Endothelial cell of umbilical vein (primary cell): ENCODE measurements at regions not wholly inside any gene's neighbourhood (a gene's known extent, or its start where the extent isn't known, plus 50 kb on each side); places are given as distances from the start of the nearest gene placed in this dataset.

Experiments
- BruUV-seq: library from RNA; stranded (reverse); fragments of 400-500 nt; replicated peaks from 2 replicates; lab custom pipeline; 2021; lab: Mats Ljungman, UMichigan
- CTCF ChIA-PET: fragments of 300-600, 350-600 bp; sonication (Branson Sonifier 250); formaldehyde crosslinking; loops from one replicate; lab custom pipeline; 2021; ENCODE audit warnings: antibody characterized with exemption, inconsistent platforms; lab: Charles Lee
- POLR2A ChIA-PET: fragments of 300-600, 350-600 bp; sonication (Branson Sonifier 250); formaldehyde crosslinking; loops from one replicate; lab custom pipeline; 2021; ENCODE audit warnings: antibody characterized with exemption, inconsistent platforms; lab: Charles Lee
- DNase-seq: peaks from one replicate; pipeline ENCODE4 v3.0.0-alpha.2; 2011; ENCODE audit warnings: low read depth, low spot score
- FAIRE-seq: peaks from 2 replicates; lab custom pipeline; 2011; peaks lifted over from hg19 to GRCh38; lab: Jason Lieb, UNC
- H2AFZ ChIP-seq: 2 replicates; pipeline ENCODE4 v1.6.0; 2012; ENCODE audit warnings: low read depth, low read length, control low read depth, inconsistent platforms
- H3K27ac ChIP-seq: 2 replicates; pipeline ENCODE4 v1.5.1; 2011; ENCODE audit warnings: low read depth, mild to moderate bottlenecking, control low read depth, low read length, moderate library complexity; ENCODE audit not compliant: insufficient read depth
- H3K27me3 ChIP-seq, 2 experiments: 2 replicates each; pipeline versions ENCODE4 v1.6.0 to v1.6.1; 2011; ENCODE audit warnings: low read length in 2 of 2, mixed read lengths in 1 of 2; ENCODE audit not compliant: control insufficient read depth in 2 of 2, insufficient read depth in 2 of 2
- H3K36me3 ChIP-seq, 2 experiments: 2 replicates in 1 of 2; 3 replicates in 1 of 2; pipeline ENCODE4 v1.5.1; 2011; ENCODE audit warnings: low read length in 2 of 2, mild to moderate bottlenecking in 1 of 2, moderate library complexity in 1 of 2; ENCODE audit not compliant: control insufficient read depth in 2 of 2, insufficient read depth in 2 of 2; ENCODE audit errors: extremely low read depth in 1 of 2
- H3K4me1 ChIP-seq: 3 replicates; pipeline ENCODE4 v1.5.1; 2011; ENCODE audit warnings: mild to moderate bottlenecking, low read length; ENCODE audit not compliant: control insufficient read depth, insufficient read depth; ENCODE audit errors: extremely low read depth
- H3K4me2 ChIP-seq: 2 replicates; pipeline ENCODE4 v1.6.1; 2011; ENCODE audit warnings: low read length, control low read depth, mixed read lengths; ENCODE audit not compliant: insufficient read depth
- H3K4me3 ChIP-seq, 3 experiments: fragments of 200-600 bp in 1 of 3; sonication (generic), shearing (Covaris generic) in 1 of 3; replicated peaks in 1 of 3; 2 replicates each; pipeline ENCODE4 v1.5.1; 2011 to 2016; ENCODE audit warnings: control low read depth in 3 of 3, low read length in 3 of 3, mild to moderate bottlenecking in 2 of 3, inconsistent platforms in 1 of 3, low read depth in 1 of 3, moderate library complexity in 1 of 3; ENCODE audit not compliant: insufficient read depth in 1 of 3
- H3K79me2 ChIP-seq: 2 replicates; pipeline ENCODE4 v1.6.0; 2012; ENCODE audit warnings: low read length, inconsistent platforms; ENCODE audit not compliant: control insufficient read depth, insufficient read depth
- H3K9ac ChIP-seq: replicated peaks from 2 replicates; pipeline ENCODE3; 2011; ENCODE audit warnings: low read length, control low read depth; ENCODE audit not compliant: insufficient read depth; ENCODE audit errors: extremely low read depth
- H3K9me1 ChIP-seq: replicated peaks from 3 replicates; pipeline ENCODE4 v1.6.0; 2011; ENCODE audit warnings: mild to moderate bottlenecking, low read length; ENCODE audit not compliant: control insufficient read depth, insufficient read depth; ENCODE audit errors: extremely low read depth
- H3K9me3 ChIP-seq: replicated peaks from 2 replicates; pipeline ENCODE4 v1.5.1; 2012; ENCODE audit warnings: low read length, inconsistent platforms; ENCODE audit not compliant: control insufficient read depth, insufficient read depth
- H4K20me1 ChIP-seq: replicated peaks from 2 replicates; pipeline ENCODE3; 2011; ENCODE audit warnings: mild to moderate bottlenecking, low read length; ENCODE audit not compliant: control insufficient read depth, insufficient read depth; ENCODE audit errors: extremely low read depth
- EZH2 ChIP-seq: IDR thresholded peaks from 2 replicates; pipeline ENCODE4 v1.6.1; 2012; ENCODE audit warnings: borderline replicate concordance, low read depth, mild to moderate bottlenecking, moderate library complexity, low read length, inconsistent platforms; ENCODE audit not compliant: severe bottlenecking
- FOS ChIP-seq: IDR thresholded peaks from 2 replicates; pipeline ENCODE4 v1.6.1; 2011; ENCODE audit warnings: mild to moderate bottlenecking, low read length, moderate library complexity, borderline replicate concordance; ENCODE audit not compliant: insufficient read depth
- GATA2 ChIP-seq: IDR thresholded peaks from 2 replicates; pipeline ENCODE4 v1.7.0; 2011; ENCODE audit warnings: low read depth, mild to moderate bottlenecking, moderate library complexity, mixed read lengths, low read length; ENCODE audit not compliant: insufficient read length, insufficient read depth
- JUN ChIP-seq: IDR thresholded peaks from 2 replicates; pipeline ENCODE4 v1.6.1; 2011; ENCODE audit warnings: borderline replicate concordance, low read depth; ENCODE audit not compliant: insufficient read length, insufficient read depth
- MYC ChIP-seq: IDR thresholded peaks from one replicate; pipeline ENCODE4 v1.6.1; 2011; ENCODE audit warnings: mild to moderate bottlenecking, low read depth, low read length
- POLR2A ChIP-seq: IDR thresholded peaks from 2 replicates; pipeline ENCODE4 v1.6.1; 2012; ENCODE audit warnings: low read depth, mild to moderate bottlenecking, control low read depth, low read length
- POLR2AphosphoS5 ChIP-seq: IDR thresholded peaks from 2 replicates; pipeline ENCODE4 v1.6.1; 2012; ENCODE audit warnings: low read depth, mild to moderate bottlenecking, control low read depth, low read length, moderate library complexity; ENCODE audit not compliant: insufficient read depth
- dilution Hi-C: fragments of 300-500 bp; cut with MboI; formaldehyde crosslinking; loops from one replicate; pipeline ENCODE4 v1.15.0; 2019; ENCODE audit warnings: low sequenced_read_pairs; ENCODE audit not compliant: extremely low pct_ligation_motif_present
- intact Hi-C: fragments of 100-400 bp; cut with micrococcal nuclease; formaldehyde crosslinking; loops from one replicate; pipeline ENCODE4 v1.10.0; 2022
- TF ChIP-seq, protein P1 (sequence below): IDR thresholded peaks from 2 replicates; pipeline ENCODE4 v1.6.1; 2011; ENCODE audit not compliant: insufficient read depth, insufficient read length
- TF ChIP-seq, protein P2 (sequence below), 2 donors: IDR thresholded peaks; 1 replicate in 1 of 2; 2 replicates in 1 of 2; pipeline ENCODE4 v1.5.1; 2011; ENCODE audit warnings: low read length in 2 of 2, mild to moderate bottlenecking in 2 of 2, moderate library complexity in 2 of 2, control low read depth in 1 of 2, inconsistent platforms in 1 of 2, low read depth in 1 of 2; ENCODE audit not compliant: insufficient read depth in 1 of 2; ENCODE audit errors: extremely low read depth in 1 of 2

DNA sequence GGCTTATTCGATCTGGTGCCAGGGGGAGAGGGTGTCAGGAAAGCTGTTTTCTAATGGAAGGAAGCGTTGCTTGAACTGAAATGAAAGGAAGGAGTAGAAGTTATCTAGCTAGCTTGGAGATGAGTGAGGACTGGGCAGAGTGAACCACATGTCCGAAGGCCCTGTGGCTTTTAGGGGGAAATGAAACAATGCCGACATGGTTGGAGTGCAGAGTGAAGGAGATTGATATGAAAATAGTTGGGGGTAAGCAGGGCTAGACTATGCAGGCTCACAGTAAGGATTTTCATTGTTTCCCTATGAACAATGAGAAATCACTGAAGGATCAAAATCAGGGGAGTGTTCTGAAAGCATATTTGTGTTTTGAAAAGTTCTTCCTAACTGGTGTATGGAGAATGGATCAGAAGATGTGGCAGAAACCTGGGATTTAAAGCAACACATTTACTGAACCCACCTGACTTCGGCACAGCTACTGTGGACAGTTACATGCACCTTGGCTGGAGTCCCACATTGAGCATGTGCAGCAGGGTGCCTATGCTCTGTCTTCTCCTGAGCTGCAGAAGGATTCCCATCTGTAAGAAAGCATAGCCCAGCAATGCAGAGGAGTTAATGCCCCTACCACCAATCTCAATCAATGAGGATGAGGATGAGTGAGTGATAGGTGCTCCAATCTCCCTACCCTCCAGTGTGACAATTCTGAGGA, 144.4 kb upstream of the TBCA start:
- no peak overlapping the region for H2AFZ ChIP-seq
- H3K4me1 ChIP-seq, result no peaks in the 10 kb centered on the region
- CTCF ChIA-PET, result interaction anchor here (1.0 to 1.8 kb wide), 3 partner anchors 16 to 38 kb away, joined by 3 to 4 read pairs (median 3); no protein-coding TSS in a partner anchor
- H4K20me1 ChIP-seq, result no peaks in the 10 kb centered on the region
- no peak for FAIRE-seq
- H3K4me3 ChIP-seq, result no peak overlapping the region
- no TSS peak for BruUV-seq
- intact Hi-C loops (no loop called here), dilution Hi-C loops (no loop called here)
- no peak overlapping the region for H3K4me2 ChIP-seq
- peaks cover 6 to 13% of the 10 kb centered on the region in 2 experiments for H3K27me3 ChIP-seq
- no peak for TF ChIP-seq EZH2
- TF ChIP-seq GATA2, result no peak
- no peak for TF ChIP-seq MYC
- TF ChIP-seq, protein P1, sequence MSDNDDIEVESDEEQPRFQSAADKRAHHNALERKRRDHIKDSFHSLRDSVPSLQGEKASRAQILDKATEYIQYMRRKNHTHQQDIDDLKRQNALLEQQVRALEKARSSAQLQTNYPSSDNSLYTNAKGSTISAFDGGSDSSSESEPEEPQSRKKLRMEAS, result no peak
- no peak for TF ChIP-seq JUN
- TF ChIP-seq POLR2A, result no peak
- no peak for TF ChIP-seq FOS
- TF ChIP-seq, protein P2, sequence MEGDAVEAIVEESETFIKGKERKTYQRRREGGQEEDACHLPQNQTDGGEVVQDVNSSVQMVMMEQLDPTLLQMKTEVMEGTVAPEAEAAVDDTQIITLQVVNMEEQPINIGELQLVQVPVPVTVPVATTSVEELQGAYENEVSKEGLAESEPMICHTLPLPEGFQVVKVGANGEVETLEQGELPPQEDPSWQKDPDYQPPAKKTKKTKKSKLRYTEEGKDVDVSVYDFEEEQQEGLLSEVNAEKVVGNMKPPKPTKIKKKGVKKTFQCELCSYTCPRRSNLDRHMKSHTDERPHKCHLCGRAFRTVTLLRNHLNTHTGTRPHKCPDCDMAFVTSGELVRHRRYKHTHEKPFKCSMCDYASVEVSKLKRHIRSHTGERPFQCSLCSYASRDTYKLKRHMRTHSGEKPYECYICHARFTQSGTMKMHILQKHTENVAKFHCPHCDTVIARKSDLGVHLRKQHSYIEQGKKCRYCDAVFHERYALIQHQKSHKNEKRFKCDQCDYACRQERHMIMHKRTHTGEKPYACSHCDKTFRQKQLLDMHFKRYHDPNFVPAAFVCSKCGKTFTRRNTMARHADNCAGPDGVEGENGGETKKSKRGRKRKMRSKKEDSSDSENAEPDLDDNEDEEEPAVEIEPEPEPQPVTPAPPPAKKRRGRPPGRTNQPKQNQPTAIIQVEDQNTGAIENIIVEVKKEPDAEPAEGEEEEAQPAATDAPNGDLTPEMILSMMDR (IDR thresholded peaks at IDR 0.05; ENCODE audit: extremely low read depth in 1 of 2, insufficient read depth in 1 of 2, low read depth in 1 of 2, low read length in 2 of 2), result no peak
- TF ChIP-seq POLR2AphosphoS5, result no peak
- no peak for DNase-seq
- H3K36me3 ChIP-seq, result no peaks in the 10 kb centered on the region
- no peaks in the 10 kb centered on the region for H3K79me2 ChIP-seq
- POLR2A ChIA-PET, result no interaction called here
- H3K9me1 ChIP-seq, result no peaks in the 10 kb centered on the region
- no peaks in the 10 kb centered on the region for H3K9me3 ChIP-seq
- H3K9ac ChIP-seq, result no peak overlapping the region
- no peak overlapping the region for H3K27ac ChIP-seq
